RKO (cell line): ENCODE measurements at regions not wholly inside any gene's neighbourhood (a gene's known extent, or its start where the extent isn't known, plus 50 kb on each side); places are given as distances from the start of the nearest gene placed in this dataset.

ENCODE experiments used
- DNase-seq: peaks from one replicate; pipeline ENCODE4 v3.0.0-alpha.2; 2016; ENCODE audit warnings: low spot score

GRCh38 chr16:49078104-49078503 is 203.5 kb downstream of the CBLN1 start:
- no peak for DNase-seq

- no peak for DNase-seq
Observed at GRCh38 chr16:49075709-49076108, 205.9 kb downstream of the CBLN1 start.

- DNase-seq, result no peak
Observed at GRCh38 chr16:49068224-49068623, 213.4 kb downstream of the CBLN1 start.

- no peak for DNase-seq
Observed at GRCh38 chr16:49067776-49068175, 213.9 kb downstream of the CBLN1 start.

- no peak for DNase-seq
Observed at GRCh38 chr16:49061137-49061714, 220.4 kb downstream of the CBLN1 start.

- no peak for DNase-seq
Observed at GRCh38 chr16:49060728-49061127, 220.9 kb downstream of the CBLN1 start.

GRCh38 chr16:49058382-49058781 is 223.3 kb downstream of the CBLN1 start:
- no peak for DNase-seq

- no peak for DNase-seq
Observed at GRCh38 chr16:49057936-49058335, 223.7 kb downstream of the CBLN1 start.

- DNase-seq, result no peak
Observed at GRCh38 chr16:49057391-49057790, 224.2 kb downstream of the CBLN1 start.

GRCh38 chr16:49056546-49056945 is 225.1 kb downstream of the CBLN1 start:
- no peak for DNase-seq

- DNase-seq, result no peak
Observed at GRCh38 chr16:49055824-49056545, 225.7 kb downstream of the CBLN1 start.

GRCh38 chr16:49055291-49055690 is 226.3 kb downstream of the CBLN1 start:
- DNase-seq, result no peak

- DNase-seq, result no peak
Observed at GRCh38 chr16:49054606-49055005, 227.0 kb downstream of the CBLN1 start.

GRCh38 chr16:49052846-49053245 is 228.8 kb downstream of the CBLN1 start:
- DNase-seq, result no peak

GRCh38 chr16:49051576-49051975 is 230.1 kb downstream of the CBLN1 start:
- DNase-seq, result no peak

- no peak for DNase-seq
Observed at GRCh38 chr16:49050607-49051006, 231.0 kb downstream of the CBLN1 start.

- DNase-seq, result no peak
Observed at GRCh38 chr16:49049644-49050043, 232.0 kb downstream of the CBLN1 start.

GRCh38 chr16:49049191-49049590 is 232.4 kb downstream of the CBLN1 start:
- DNase-seq, result no peak

- peak; percentile 40 for DNase-seq
Observed at GRCh38 chr16:49048557-49048956, 233.1 kb downstream of the CBLN1 start.

GRCh38 chr16:49036126-49036525 is 245.5 kb downstream of the CBLN1 start:
- DNase-seq, result no peak

GRCh38 chr16:49027420-49027819 is 254.2 kb downstream of the CBLN1 start:
- no peak for DNase-seq

- DNase-seq, result no peak
Observed at GRCh38 chr16:49026566-49027181, 255.0 kb downstream of the CBLN1 start.

GRCh38 chr16:49024896-49025295 is 256.7 kb downstream of the CBLN1 start:
- no peak for DNase-seq

GRCh38 chr16:49024016-49024415 is 257.6 kb downstream of the CBLN1 start:
- DNase-seq, result no peak
